IMR-90 (cell line): ENCODE measurements at regions not wholly inside any gene's neighbourhood (a gene's known extent, or its start where the extent isn't known, plus 50 kb on each side); places are given as distances from the start of the nearest gene placed in this dataset.

Source experiments
- ATAC-seq: fragments of 200-7000 bp; cut with Tn5 transposase; 2 replicates; pipeline ENCODE4 v1.9.1; 2020; ENCODE audit warnings: low read depth, mild to moderate bottlenecking, moderate library complexity
- BruUV-seq: library from RNA; stranded (reverse); fragments of 400-500 nt; replicated peaks from 2 replicates; lab custom pipeline; 2021; lab: Mats Ljungman, UMichigan
- CTCF ChIA-PET: fragments of 300-600 bp; formaldehyde crosslinking; extraction: SDS; loops from one replicate; lab custom pipeline; 2021; ENCODE audit warnings: antibody characterized with exemption; lab: Yijun Ruan, JAX
- POLR2A ChIA-PET: fragments of 300-600 bp; sonication (Branson Sonifier 250); formaldehyde crosslinking; loops from one replicate; lab custom pipeline; 2022; ENCODE audit warnings: antibody characterized with exemption; ENCODE audit not compliant: unreplicated experiment; lab: Charles Lee
- DNase-seq: peaks from one replicate; pipeline ENCODE4 v3.0.0; 2013
- H2AFZ ChIP-seq: replicated peaks from 2 replicates; pipeline ENCODE3; 2013; ENCODE audit warnings: low read length, mild to moderate bottlenecking; ENCODE audit not compliant: poor library complexity
- H2AK5ac ChIP-seq: 2 replicates; pipeline ENCODE4 v1.6.1; 2013; ENCODE audit warnings: low read depth, low read length, inconsistent platforms
- H2AK9ac ChIP-seq: replicated peaks from 2 replicates; pipeline ENCODE3; 2013; ENCODE audit warnings: mild to moderate bottlenecking, low read depth, low read length, moderate library complexity; ENCODE audit not compliant: poor library complexity
- H2BK120ac ChIP-seq: 2 replicates; pipeline ENCODE4 v1.6.1; 2013; ENCODE audit warnings: low read depth, low read length, inconsistent platforms
- H2BK15ac ChIP-seq: 3 replicates; pipeline ENCODE4 v1.6.1; 2013; ENCODE audit warnings: low read depth, low read length, inconsistent platforms
- H2BK20ac ChIP-seq: 2 replicates; pipeline ENCODE4 v1.6.1; 2013; ENCODE audit warnings: low read depth, mild to moderate bottlenecking, inconsistent platforms, low read length, moderate library complexity
- H2BK5ac ChIP-seq: 2 replicates; pipeline ENCODE4 v1.6.1; 2013; ENCODE audit warnings: mild to moderate bottlenecking, low read depth, low read length, inconsistent platforms; ENCODE audit not compliant: poor library complexity, severe bottlenecking
- H3K14ac ChIP-seq: replicated peaks from 2 replicates; pipeline ENCODE4 v1.6.1; 2013; ENCODE audit warnings: low read depth, low read length, inconsistent platforms
- H3K18ac ChIP-seq: 2 replicates; pipeline ENCODE4 v1.6.1; 2013; ENCODE audit warnings: low read depth, low read length, control low read depth
- H3K23ac ChIP-seq: 2 replicates; pipeline ENCODE4 v1.6.1; 2013; ENCODE audit warnings: low read depth, low read length, inconsistent platforms
- H3K27ac ChIP-seq: 2 replicates; pipeline ENCODE4 v1.5.1; 2013; ENCODE audit warnings: mild to moderate bottlenecking, control low read depth, low read length; ENCODE audit not compliant: insufficient read depth
- H3K27me3 ChIP-seq: 2 replicates; pipeline ENCODE4 v1.6.1; 2013; ENCODE audit warnings: low read length; ENCODE audit not compliant: control insufficient read depth, insufficient read depth
- H3K36me3 ChIP-seq: 2 replicates; pipeline ENCODE4 v1.6.1; 2013; ENCODE audit warnings: low read length, mixed read lengths; ENCODE audit not compliant: control insufficient read depth, insufficient read depth
- H3K4ac ChIP-seq: 2 replicates; pipeline ENCODE4 v1.6.1; 2013; ENCODE audit warnings: low read depth, low read length, inconsistent platforms
- H3K4me1 ChIP-seq: 2 replicates; pipeline ENCODE4 v1.6.1; 2013; ENCODE audit warnings: low read length, mixed read lengths; ENCODE audit not compliant: control insufficient read depth, insufficient read depth
- H3K4me2 ChIP-seq: 2 replicates; pipeline ENCODE4 v1.6.1; 2013; ENCODE audit warnings: low read depth, mild to moderate bottlenecking, control low read depth, low read length, moderate library complexity
- H3K4me3 ChIP-seq: 2 replicates; pipeline ENCODE4 v1.5.1; 2013; ENCODE audit warnings: low read depth, mild to moderate bottlenecking, control low read depth, low read length, moderate library complexity; ENCODE audit not compliant: insufficient read depth
- H3K56ac ChIP-seq: 2 replicates; pipeline ENCODE4 v1.6.1; 2013; ENCODE audit warnings: low read length, inconsistent platforms; ENCODE audit not compliant: insufficient read depth; ENCODE audit errors: extremely low read depth
- H3K79me1 ChIP-seq, 2 experiments: 2 replicates each; pipeline ENCODE4 v1.6.1; 2013; ENCODE audit warnings: low read length in 2 of 2, inconsistent platforms in 1 of 2, low read depth in 1 of 2
- H3K9ac ChIP-seq: 2 replicates; pipeline ENCODE4 v1.6.1; 2013; ENCODE audit warnings: low read depth, low read length, control low read depth
- H3K9me1 ChIP-seq: 2 replicates; pipeline ENCODE4 v1.6.1; 2013; ENCODE audit warnings: low read length, inconsistent platforms; ENCODE audit not compliant: insufficient read depth
- H3K9me3 ChIP-seq: 2 replicates; pipeline ENCODE4 v1.6.1; 2013; ENCODE audit warnings: low read length; ENCODE audit not compliant: control insufficient read depth, insufficient read depth
- H4K20me1 ChIP-seq: 2 replicates; pipeline ENCODE4 v1.6.1; 2013; ENCODE audit warnings: low read length, inconsistent platforms; ENCODE audit not compliant: insufficient read depth
- H4K5ac ChIP-seq: 2 replicates; pipeline ENCODE4 v1.6.1; 2013; ENCODE audit warnings: mild to moderate bottlenecking, low read depth, low read length, control low read depth
- H4K8ac ChIP-seq, 2 experiments: 2 replicates each; pipeline ENCODE4 v1.6.1; 2013; ENCODE audit warnings: low read depth in 2 of 2, low read length in 2 of 2, control low read depth in 1 of 2, inconsistent platforms in 1 of 2
- H4K91ac ChIP-seq: 2 replicates; pipeline ENCODE4 v1.6.1; 2013; ENCODE audit warnings: low read depth, low read length, inconsistent platforms; ENCODE audit not compliant: insufficient read depth
- BHLHE40 ChIP-seq: fragments of 150-350 bp; IDR thresholded peaks from 2 replicates; pipeline ENCODE4 v1.6.1; 2016; ENCODE audit warnings: mild to moderate bottlenecking, low read depth, low read length
- CEBPB ChIP-seq: IDR thresholded peaks from 2 replicates; pipeline ENCODE4 v1.6.1; 2012; ENCODE audit warnings: low read depth, low read length, improper control_type of control experiment
- FOS ChIP-seq: fragments of 150-350 bp; IDR thresholded peaks from 2 replicates; pipeline ENCODE4 v1.6.1; 2016; ENCODE audit warnings: low read depth, low read length
- MXI1 ChIP-seq: IDR thresholded peaks from 2 replicates; pipeline ENCODE4 v1.6.1; 2012; ENCODE audit warnings: low read depth, mild to moderate bottlenecking, low read length, moderate library complexity, borderline replicate concordance
- RAD21 ChIP-seq: IDR thresholded peaks from 2 replicates; pipeline ENCODE4 v1.6.1; 2012; ENCODE audit warnings: low read length, improper control_type of control experiment
- RCOR1 ChIP-seq: IDR thresholded peaks from 2 replicates; pipeline ENCODE4 v1.6.1; 2012; ENCODE audit warnings: mild to moderate bottlenecking, low read length, improper control_type of control experiment; ENCODE audit not compliant: insufficient replicate concordance
- RFX5 ChIP-seq: IDR thresholded peaks from 2 replicates; pipeline ENCODE4 v1.8.0; 2012; ENCODE audit warnings: low read depth, mild to moderate bottlenecking, low read length, moderate library complexity
- SMC3 ChIP-seq: fragments of 150-350 bp; IDR thresholded peaks from 2 replicates; pipeline ENCODE4 v1.6.1; 2016; ENCODE audit warnings: low read depth, mild to moderate bottlenecking, antibody characterized with exemption, low read length, moderate library complexity
- WGBS, 2 experiments: methylation state at CpG; one replicate each; pipeline versions ENCODE4 v1.1.5 to v1.1.7; 2013; ENCODE audit warnings: missing lambda C conversion rate in 2 of 2; ENCODE audit not compliant: insufficient read length in 1 of 2; ENCODE audit errors: extremely low coverage in 2 of 2; 5-methylcytosine and 5-hydroxymethylcytosine counted together
- dilution Hi-C: fragments of 300-500 bp; cut with HindIII; formaldehyde crosslinking; loops from one replicate; pipeline ENCODE4 v1.14.3; 2018; ENCODE audit warnings: low sequenced_read_pairs; ENCODE audit not compliant: unreplicated experiment
- in situ Hi-C: fragments of 300-500 bp; cut with MboI; formaldehyde crosslinking; loops from 3 replicates; pipeline ENCODE4 v1.14.3; 2019; ENCODE audit warnings: low sequenced_read_pairs, inconsistent platforms, mixed read lengths
- intact Hi-C: fragments of 100-400 bp; cut with micrococcal nuclease; formaldehyde crosslinking; loops from 2 replicates; pipeline ENCODE4 v1.10.0; 2022

DNA sequence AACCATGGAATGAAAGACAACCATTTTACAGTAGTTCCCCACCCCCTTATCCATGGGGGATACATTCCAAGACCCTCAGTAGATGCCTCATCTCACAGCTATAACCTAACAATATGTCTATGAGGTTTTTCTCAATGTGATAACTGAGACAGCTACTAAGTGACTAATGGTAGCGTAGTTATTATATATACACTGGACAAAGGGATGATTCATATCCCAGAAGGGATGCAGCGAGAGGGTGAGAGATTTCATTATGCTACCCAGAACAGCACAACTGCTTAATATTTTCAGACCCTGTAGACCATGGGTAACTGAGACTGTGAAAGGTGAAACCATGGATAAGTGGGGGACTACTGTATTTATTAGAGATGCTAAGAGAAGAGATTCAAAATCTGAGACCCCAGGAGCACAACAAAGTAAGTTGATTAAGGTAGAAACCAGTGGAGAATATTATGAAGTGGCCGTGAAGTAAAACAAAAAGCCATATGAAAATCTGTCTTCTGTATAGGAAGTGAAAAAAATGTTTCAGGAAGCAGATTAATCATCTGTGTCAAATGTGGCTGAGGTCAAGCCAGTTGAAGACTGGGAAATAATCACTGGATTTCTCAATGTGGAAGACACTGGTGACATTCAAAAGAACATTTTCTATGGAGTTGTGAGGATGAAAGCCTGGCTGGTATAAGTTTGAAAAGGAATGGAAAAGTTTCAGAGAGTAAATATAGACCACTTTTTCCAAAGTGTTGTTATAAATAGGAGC lies 77.2 kb downstream of the RPL10L start:
- no peak overlapping the region for H3K56ac ChIP-seq
- intact Hi-C loops (no loop called here), dilution Hi-C loops (no loop called here), in situ Hi-C loops (no loop called here)
- H3K9ac ChIP-seq, result no peak overlapping the region
- H2BK20ac ChIP-seq, result no peak overlapping the region
- H4K5ac ChIP-seq, result no peak overlapping the region
- ChIA-PET POLR2A (no interaction called here), CTCF (no interaction called here)
- no TSS peak for BruUV-seq
- no peak overlapping the region for H3K18ac ChIP-seq
- H3K36me3 ChIP-seq, result no peaks in the 10 kb centered on the region
- H2AFZ ChIP-seq, result no peak overlapping the region
- H3K4me3 ChIP-seq, result no peak overlapping the region
- no peak overlapping the region for H2BK5ac ChIP-seq
- H3K79me1 ChIP-seq, result no peaks in the 10 kb centered on the region
- H3K9me3 ChIP-seq, result no peaks in the 10 kb centered on the region
- no peak overlapping the region for H2AK5ac ChIP-seq
- ATAC-seq (no peak), DNase-seq (no peak)
- no peaks in the 10 kb centered on the region for H3K9me1 ChIP-seq
- no peak overlapping the region for H3K4ac ChIP-seq
- H3K23ac ChIP-seq, result no peak overlapping the region
- H3K27ac ChIP-seq, result no peak overlapping the region
- no peaks in the 10 kb centered on the region for H4K20me1 ChIP-seq
- no peak overlapping the region for H2BK15ac ChIP-seq
- no peak overlapping the region for H3K4me2 ChIP-seq
- no peak overlapping the region for H4K91ac ChIP-seq
- H3K4me1 ChIP-seq, result no peaks in the 10 kb centered on the region
- no peak overlapping the region for H4K8ac ChIP-seq
- H3K14ac ChIP-seq, result no peak overlapping the region
- no peak for TF ChIP-seq BHLHE40
- no peak for TF ChIP-seq RAD21
- no peak for TF ChIP-seq CEBPB
- no peak for TF ChIP-seq RCOR1
- TF ChIP-seq MXI1, result no peak
- no peak for TF ChIP-seq SMC3
- no peak for TF ChIP-seq RFX5
- no peak for TF ChIP-seq FOS
- no peaks in the 10 kb centered on the region for H3K27me3 ChIP-seq
- no peak overlapping the region for H2AK9ac ChIP-seq
- 40% methylated on average over 1 of the region's 3 CpGs; no CpG with 5 or more reads in 1 of the 2 experiments for WGBS, 2 experiments
- H2BK120ac ChIP-seq, result no peak overlapping the region
